Smooth muscle cell (in vitro differentiated cells): ENCODE measurements at regions not wholly inside any gene's neighbourhood (a gene's known extent, or its start where the extent isn't known, plus 50 kb on each side); places are given as distances from the start of the nearest gene placed in this dataset.

Source experiments
- DNase-seq: peaks from one replicate; lab custom pipeline; 2025; ENCODE audit not compliant: unreplicated experiment; lab: John Stamatoyannopoulos, UW
- H2AFZ ChIP-seq: fragments of 200-600 bp; sonication (generic); 2 replicates; pipeline ENCODE4 v1.6.0; 2016; ENCODE audit warnings: antibody characterized with exemption, low read depth, mild to moderate bottlenecking
- H3F3A ChIP-seq: fragments of 200-600 bp; sonication (generic); 2 replicates; pipeline ENCODE4 v1.6.0; 2017; ENCODE audit warnings: antibody characterized with exemption, low read depth
- H3K27ac ChIP-seq: fragments of 200-600 bp; sonication (generic); 2 replicates; pipeline ENCODE4 v1.5.1; 2016; ENCODE audit warnings: low read depth, mild to moderate bottlenecking
- H3K27me3 ChIP-seq: fragments of 200-600 bp; sonication (generic); 2 replicates; pipeline ENCODE4 v1.6.1; 2016; ENCODE audit warnings: low read depth, mild to moderate bottlenecking
- H3K36me3 ChIP-seq: fragments of 200-600 bp; sonication (generic); 2 replicates; pipeline ENCODE4 v1.5.1; 2016; ENCODE audit warnings: low read depth
- H3K4me1 ChIP-seq: fragments of 200-600 bp; sonication (generic); 2 replicates; pipeline ENCODE4 v1.5.1; 2016; ENCODE audit warnings: low read depth
- H3K4me2 ChIP-seq: fragments of 200-600 bp; sonication (generic); 2 replicates; pipeline ENCODE4 v1.6.0; 2016; ENCODE audit warnings: mild to moderate bottlenecking
- H3K4me3 ChIP-seq: fragments of 200-600 bp; sonication (generic); 2 replicates; pipeline ENCODE4 v1.5.1; 2016; ENCODE audit warnings: mild to moderate bottlenecking
- H3K79me2 ChIP-seq: fragments of 200-600 bp; sonication (generic); 2 replicates; pipeline ENCODE4 v1.6.0; 2016; ENCODE audit warnings: low read depth, mild to moderate bottlenecking
- H3K9ac ChIP-seq: fragments of 200-600 bp; sonication (generic); 2 replicates; pipeline ENCODE4 v1.6.0; 2016; ENCODE audit warnings: low read depth
- H3K9me3 ChIP-seq: fragments of 200-600 bp; sonication (generic); replicated peaks from 2 replicates; pipeline ENCODE4 v1.5.1; 2016; ENCODE audit warnings: low read depth
- H4K20me1 ChIP-seq: fragments of 200-600 bp; sonication (generic); 2 replicates; pipeline ENCODE4 v1.6.0; 2016; ENCODE audit warnings: low read depth
- CTCF ChIP-seq: fragments of 200-600 bp; sonication (generic); IDR thresholded peaks from 2 replicates; pipeline ENCODE4 v1.5.1; 2017; ENCODE audit warnings: borderline replicate concordance, mild to moderate bottlenecking, antibody characterized with exemption; ENCODE audit not compliant: insufficient read depth, poor library complexity, severe bottlenecking
- WGBS: methylation state at CpG from one replicate; pipeline ENCODE4 v1.1.7; 2016; ENCODE audit warnings: low lambda C conversion rate; 5-methylcytosine and 5-hydroxymethylcytosine counted together

DNA sequence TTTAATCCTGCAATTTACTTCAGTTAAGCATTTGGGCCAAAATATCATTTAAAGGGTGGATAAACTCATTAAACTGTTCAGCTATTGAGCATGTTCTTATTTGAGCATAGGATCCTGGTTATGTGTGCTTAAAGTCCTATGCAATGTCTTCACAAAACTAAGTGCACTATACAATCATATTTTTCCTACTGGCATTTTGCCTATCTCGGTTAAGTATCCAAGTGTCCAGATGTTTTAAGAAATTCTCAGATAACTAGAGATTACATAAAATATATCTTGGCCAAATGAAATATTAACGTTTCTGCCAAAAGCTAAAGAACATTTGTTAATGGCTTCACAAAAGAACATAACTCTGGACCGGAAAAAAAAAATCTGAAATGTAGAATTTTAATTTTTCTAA, 250.8 kb upstream of the LRFN5 start:
- 90% methylated on average over 3 of the region's 3 CpGs for WGBS
- no peaks in the 10 kb centered on the region for H3F3A ChIP-seq
- no peak overlapping the region for H3K9ac ChIP-seq
- no peak overlapping the region for H3K27ac ChIP-seq
- no peaks in the 10 kb centered on the region for H4K20me1 ChIP-seq
- TF ChIP-seq CTCF = no peak
- H3K4me3 ChIP-seq = no peak overlapping the region
- H3K4me2 ChIP-seq = no peak overlapping the region
- no peaks in the 10 kb centered on the region for H3K9me3 ChIP-seq
- no peaks in the 10 kb centered on the region for H3K36me3 ChIP-seq
- no peak for DNase-seq
- no peaks in the 10 kb centered on the region for H3K27me3 ChIP-seq
- no peaks in the 10 kb centered on the region for H3K79me2 ChIP-seq
- no peaks in the 10 kb centered on the region for H3K4me1 ChIP-seq
- no peak overlapping the region for H2AFZ ChIP-seq

DNA sequence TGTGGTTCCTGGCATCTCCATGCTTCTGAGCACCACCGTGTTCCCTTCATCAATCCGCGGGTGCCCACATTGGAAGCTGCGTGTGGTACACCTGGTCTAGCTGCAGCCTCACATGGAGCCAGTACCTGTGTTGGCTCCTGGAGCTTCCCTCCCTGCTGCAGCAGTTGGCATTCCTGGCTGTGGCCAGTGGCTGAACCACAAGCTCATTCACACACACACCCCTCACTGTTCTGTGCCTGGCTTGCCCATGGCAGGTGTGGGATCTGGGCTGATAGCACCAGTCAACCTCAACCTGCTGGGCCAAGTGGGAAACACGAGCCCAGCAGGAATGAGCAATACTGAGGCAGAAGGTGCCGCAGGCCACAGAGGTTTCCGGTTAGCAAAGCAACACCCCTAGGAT, 256.2 kb upstream of the LRFN5 start:
- TF ChIP-seq CTCF = no peak
- no peak overlapping the region for H3K4me2 ChIP-seq
- no peaks in the 10 kb centered on the region for H3F3A ChIP-seq
- H3K4me1 ChIP-seq = no peaks in the 10 kb centered on the region
- WGBS = 97% methylated on average over 7 of the region's 7 CpGs
- H3K27ac ChIP-seq = no peak overlapping the region
- no peak overlapping the region for H3K9ac ChIP-seq
- H3K27me3 ChIP-seq = no peaks in the 10 kb centered on the region
- H3K79me2 ChIP-seq = no peaks in the 10 kb centered on the region
- H4K20me1 ChIP-seq = no peaks in the 10 kb centered on the region
- H2AFZ ChIP-seq = no peak overlapping the region
- DNase-seq = no peak
- no peaks in the 10 kb centered on the region for H3K36me3 ChIP-seq
- H3K4me3 ChIP-seq = no peak overlapping the region
- H3K9me3 ChIP-seq = no peaks in the 10 kb centered on the region

DNA sequence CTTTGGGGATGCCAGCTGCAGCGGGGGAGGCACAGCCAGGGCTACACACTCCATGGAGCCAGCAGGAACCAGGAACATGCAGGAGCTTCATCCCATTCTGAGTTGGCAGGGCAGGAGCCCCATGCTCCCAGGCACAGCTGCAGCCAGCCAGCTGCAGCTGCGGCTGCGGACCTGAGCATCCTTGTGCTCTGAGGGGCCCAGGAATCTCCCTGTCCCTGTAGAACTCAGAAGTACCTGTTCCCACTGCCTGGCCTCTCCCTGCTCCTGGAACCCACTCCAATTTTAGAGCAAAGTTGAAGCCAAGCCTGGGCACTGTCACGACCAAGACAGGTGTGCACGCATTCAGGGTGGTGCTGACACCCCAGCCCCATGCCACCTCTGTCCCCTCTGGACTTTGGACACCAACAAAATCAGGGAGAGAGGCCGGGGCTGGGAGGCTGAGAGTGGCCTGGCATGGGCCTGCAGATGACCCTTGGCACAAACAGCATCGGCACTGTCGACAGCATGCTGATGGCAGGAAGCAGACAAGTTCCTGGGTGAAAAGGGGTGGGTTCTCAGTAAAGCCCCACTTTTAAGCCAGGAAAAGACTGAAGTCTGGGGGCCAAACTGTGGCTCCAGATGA, 257.3 kb upstream of the LRFN5 start:
- no peak overlapping the region for H3K4me3 ChIP-seq
- no peaks in the 10 kb centered on the region for H3K36me3 ChIP-seq
- no peak for TF ChIP-seq CTCF
- H4K20me1 ChIP-seq = no peaks in the 10 kb centered on the region
- H3K27ac ChIP-seq = no peak overlapping the region
- WGBS = 96% methylated on average over 8 of the region's 8 CpGs
- no peaks in the 10 kb centered on the region for H3K79me2 ChIP-seq
- no peaks in the 10 kb centered on the region for H3K9me3 ChIP-seq
- no peak for DNase-seq
- no peak overlapping the region for H3K4me2 ChIP-seq
- no peaks in the 10 kb centered on the region for H3K4me1 ChIP-seq
- H2AFZ ChIP-seq = no peak overlapping the region
- H3K27me3 ChIP-seq = no peaks in the 10 kb centered on the region
- H3F3A ChIP-seq = no peaks in the 10 kb centered on the region
- H3K9ac ChIP-seq = no peak overlapping the region

DNA sequence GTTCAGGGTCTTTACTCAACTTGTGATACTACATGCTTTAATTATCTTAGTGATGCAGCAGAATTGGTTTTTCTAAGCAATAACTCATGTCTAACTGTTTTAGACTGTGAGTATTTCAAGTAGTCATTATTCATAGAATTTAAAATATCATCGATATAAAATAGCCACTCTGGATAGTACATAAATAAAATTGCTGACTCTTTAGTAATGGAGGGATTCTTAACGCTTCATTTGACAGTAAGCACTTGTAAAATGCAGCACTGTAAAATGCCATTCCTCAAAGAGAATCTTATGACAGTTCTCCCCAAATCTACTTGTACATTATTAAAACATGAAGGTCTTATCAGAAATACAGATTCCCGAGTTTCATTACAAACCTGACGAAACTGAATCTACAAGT, 262.8 kb upstream of the LRFN5 start:
- Histone ChIP-seq H3K27me3 (no peaks in the 10 kb centered on the region), H3K4me2 (peak overlapping the region; percentile 11), H3K79me2 (no peaks in the 10 kb centered on the region), H4K20me1 (no peaks in the 10 kb centered on the region), H3K27ac (no peak overlapping the region), H3K9me3 (no peaks in the 10 kb centered on the region), H3K4me1 (no peaks in the 10 kb centered on the region), H3K4me3 (no peak overlapping the region), H2AFZ (no peak overlapping the region), H3K36me3 (no peaks in the 10 kb centered on the region), H3K9ac (no peak overlapping the region), H3F3A (no peaks in the 10 kb centered on the region)
- no peak for TF ChIP-seq CTCF
- DNase-seq = no peak
- 56% methylated on average over 4 of the region's 4 CpGs for WGBS
